Ectodermal cell (in vitro differentiated cells): ENCODE measurements at regions not wholly inside any gene's neighbourhood (a gene's known extent, or its start where the extent isn't known, plus 50 kb on each side); places are given as distances from the start of the nearest gene placed in this dataset.

ENCODE experiments used
- H3K27ac ChIP-seq: 2 replicates; pipeline ENCODE4 v1.7.0; 2013; ENCODE audit warnings: mild to moderate bottlenecking, low read depth, low read length; ENCODE audit not compliant: insufficient read depth, poor library complexity, severe bottlenecking
- H3K27me3 ChIP-seq: 2 replicates; pipeline ENCODE4 v1.7.0; 2013; ENCODE audit warnings: mild to moderate bottlenecking, low read length; ENCODE audit not compliant: insufficient read depth, control insufficient read depth, poor library complexity, severe bottlenecking
- H3K36me3 ChIP-seq: one replicate; pipeline ENCODE4 v1.7.0; 2013; ENCODE audit warnings: low read length; ENCODE audit not compliant: control insufficient read depth, insufficient read depth
- H3K4me1 ChIP-seq: one replicate; pipeline ENCODE4 v1.7.0; 2013; ENCODE audit warnings: low read length; ENCODE audit not compliant: control insufficient read depth, insufficient read depth
- H3K4me3 ChIP-seq: 2 replicates; pipeline ENCODE4 v1.7.0; 2013; ENCODE audit warnings: low read depth, low read length, control low read depth; ENCODE audit not compliant: insufficient read depth
- H3K9me3 ChIP-seq: 2 replicates; pipeline ENCODE4 v1.7.0; 2013; ENCODE audit warnings: mild to moderate bottlenecking, low read length, moderate library complexity; ENCODE audit not compliant: control insufficient read depth
- WGBS, 2 experiments: methylation state at CpG; one replicate each; pipeline ENCODE4 v1.1.7; 2013; ENCODE audit warnings: missing lambda C conversion rate in 2 of 2; 5-methylcytosine and 5-hydroxymethylcytosine counted together

DNA sequence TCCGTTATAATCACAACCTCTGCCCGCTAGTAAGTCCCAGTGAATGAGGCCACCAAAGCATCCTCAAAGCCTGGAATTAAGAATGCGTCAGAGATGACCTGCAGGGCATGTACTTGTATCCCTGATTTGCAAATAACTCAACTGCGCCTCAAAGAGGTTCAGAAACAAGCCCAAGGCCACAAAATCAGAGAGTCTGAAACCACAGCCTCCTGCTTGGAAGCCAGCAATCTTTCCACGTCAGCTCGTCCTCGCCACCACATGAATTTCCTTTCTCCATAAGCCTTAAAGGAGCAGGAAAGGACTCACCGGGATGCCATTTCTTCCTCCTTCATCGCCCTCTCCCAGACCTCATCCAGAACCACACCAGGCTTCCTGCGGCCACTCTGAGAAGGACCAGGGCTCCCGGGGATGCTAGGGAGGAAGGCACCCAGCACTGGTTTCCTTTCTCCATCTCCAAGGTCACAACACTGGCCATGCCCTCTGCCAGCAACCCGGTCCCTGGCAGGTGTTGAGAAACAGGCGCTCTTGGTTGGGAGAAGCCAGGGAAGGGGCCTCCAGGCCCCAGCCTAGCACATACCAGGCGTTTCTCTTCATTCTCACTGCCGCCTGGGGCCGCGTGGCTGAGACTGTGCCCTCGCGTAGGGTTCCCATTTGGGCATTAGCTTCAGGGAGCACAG, 191.2 kb upstream of the DIO3 start:
- peaks cover 34% of the 10 kb centered on the region for H3K4me1 ChIP-seq
- H3K4me3 ChIP-seq = no peak overlapping the region
- H3K36me3 ChIP-seq = no peaks in the 10 kb centered on the region
- no peaks in the 10 kb centered on the region for H3K27me3 ChIP-seq
- H3K9me3 ChIP-seq = no peaks in the 10 kb centered on the region
- H3K27ac ChIP-seq = no peak overlapping the region
- WGBS, 2 experiments = 92 to 95% methylated on average over 19 of the region's 19 CpGs

DNA sequence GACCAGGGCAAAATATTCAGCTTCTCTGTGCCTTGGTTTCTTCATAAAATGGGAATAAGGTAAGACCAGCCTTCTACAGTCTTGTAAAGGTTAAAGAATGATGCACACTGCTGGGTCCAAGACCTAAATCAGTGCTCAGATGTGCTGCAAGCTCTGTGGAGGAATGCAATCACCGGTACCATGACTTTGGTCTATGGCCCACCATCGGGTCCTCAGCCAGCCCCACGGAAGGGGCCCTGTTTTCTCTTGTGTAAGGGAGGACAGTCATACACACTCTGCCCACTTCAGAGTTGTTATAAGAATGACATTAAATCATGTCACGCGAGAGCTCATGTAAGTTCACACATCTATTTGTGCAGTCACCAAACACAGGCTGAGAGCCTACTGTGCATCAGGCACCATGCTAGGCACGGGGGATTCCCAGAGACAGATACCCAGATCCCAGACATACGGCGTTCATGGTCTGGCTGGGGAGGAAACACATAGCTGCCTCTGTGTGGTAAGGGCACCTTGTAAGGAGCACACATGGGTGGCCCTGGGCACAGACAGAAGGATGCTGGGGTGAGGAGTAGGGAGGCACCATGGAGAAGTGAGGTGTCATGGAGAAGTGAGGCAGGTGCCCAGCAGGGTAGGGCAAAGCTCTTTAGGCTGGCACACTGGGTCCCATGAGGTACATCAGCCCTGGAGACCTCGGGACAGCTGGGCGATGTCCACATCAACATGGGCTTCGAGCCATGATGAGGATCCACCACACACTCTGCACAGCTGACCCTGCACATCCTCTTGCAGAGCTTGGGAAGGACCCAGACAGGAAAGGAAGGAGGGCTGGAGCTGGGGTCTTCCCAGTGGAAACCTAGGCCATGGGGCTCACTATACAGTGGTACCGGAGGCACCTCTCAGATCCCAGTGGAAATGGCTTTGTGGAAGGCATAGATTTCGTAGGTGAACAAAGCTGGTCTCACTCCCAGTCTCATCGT, 190.4 kb upstream of the DIO3 start:
- 96 to 97% methylated on average over 14 of the region's 14 CpGs for WGBS, 2 experiments
- Histone ChIP-seq H3K27me3 (no peaks in the 10 kb centered on the region), H3K4me1 (peaks cover 26% of the 10 kb centered on the region), H3K4me3 (no peak overlapping the region), H3K9me3 (no peaks in the 10 kb centered on the region), H3K36me3 (no peaks in the 10 kb centered on the region), H3K27ac (no peak overlapping the region)

GRCh38 chr14:101371799-101372793, 189.2 kb upstream of the DIO3 start:
- Histone ChIP-seq H3K4me1 (peaks cover 16% of the 10 kb centered on the region), H3K27ac (no peak overlapping the region), H3K27me3 (no peaks in the 10 kb centered on the region), H3K4me3 (no peak overlapping the region), H3K36me3 (no peaks in the 10 kb centered on the region), H3K9me3 (no peaks in the 10 kb centered on the region)
- WGBS, 2 experiments = 93 to 94% methylated on average over 18 of the region's 18 CpGs

DNA sequence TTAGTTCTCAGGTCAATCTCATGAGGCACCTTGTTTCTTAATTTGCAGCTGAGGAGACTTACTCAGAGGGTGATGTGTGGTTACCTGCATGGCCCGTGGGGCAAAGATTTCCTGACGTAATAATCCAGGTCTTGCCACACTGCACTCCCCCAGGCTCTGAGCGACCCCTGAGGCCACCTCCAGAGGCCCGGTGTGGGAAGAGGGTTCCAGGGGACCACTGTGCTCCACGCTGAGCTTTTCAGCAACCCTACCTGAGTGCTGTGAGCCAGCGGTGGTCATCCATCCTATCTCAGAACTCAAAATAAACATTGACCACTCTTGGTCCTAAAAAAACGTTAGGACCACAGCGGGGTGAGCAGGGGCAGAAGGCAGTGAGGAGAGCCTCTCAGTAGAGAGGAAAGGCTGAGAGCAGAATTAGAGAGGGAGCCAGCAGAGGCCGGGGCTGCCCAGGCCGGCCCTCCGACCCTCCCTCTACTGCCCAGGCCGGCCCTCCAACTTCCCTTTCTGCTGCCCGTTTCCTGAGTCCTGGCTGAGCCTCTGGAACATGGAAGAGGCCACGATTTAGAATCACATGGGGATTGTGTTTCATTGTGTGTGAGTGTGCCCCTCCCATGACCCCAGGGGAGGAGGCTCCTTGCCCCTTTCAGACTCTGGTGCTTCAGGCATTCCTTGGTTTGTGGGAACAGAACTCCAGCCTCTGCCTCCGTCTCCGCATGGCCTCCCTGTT, 188.2 kb upstream of the DIO3 start:
- Histone ChIP-seq H3K27me3 (no peaks in the 10 kb centered on the region), H3K36me3 (no peaks in the 10 kb centered on the region), H3K4me1 (peaks cover 8% of the 10 kb centered on the region), H3K9me3 (no peaks in the 10 kb centered on the region), H3K27ac (no peak overlapping the region), H3K4me3 (no peak overlapping the region)
- whole genome bisulfite sequencing, 2 experiments = 82 to 86% methylated on average over 16 of the region's 16 CpGs

GRCh38 chr14:101373690-101374295, 187.5 kb upstream of the DIO3 start:
- Histone ChIP-seq H3K4me3 (no peak overlapping the region), H3K36me3 (no peaks in the 10 kb centered on the region)
- 92 to 93% methylated on average over 22 of the region's 22 CpGs for WGBS, 2 experiments

DNA sequence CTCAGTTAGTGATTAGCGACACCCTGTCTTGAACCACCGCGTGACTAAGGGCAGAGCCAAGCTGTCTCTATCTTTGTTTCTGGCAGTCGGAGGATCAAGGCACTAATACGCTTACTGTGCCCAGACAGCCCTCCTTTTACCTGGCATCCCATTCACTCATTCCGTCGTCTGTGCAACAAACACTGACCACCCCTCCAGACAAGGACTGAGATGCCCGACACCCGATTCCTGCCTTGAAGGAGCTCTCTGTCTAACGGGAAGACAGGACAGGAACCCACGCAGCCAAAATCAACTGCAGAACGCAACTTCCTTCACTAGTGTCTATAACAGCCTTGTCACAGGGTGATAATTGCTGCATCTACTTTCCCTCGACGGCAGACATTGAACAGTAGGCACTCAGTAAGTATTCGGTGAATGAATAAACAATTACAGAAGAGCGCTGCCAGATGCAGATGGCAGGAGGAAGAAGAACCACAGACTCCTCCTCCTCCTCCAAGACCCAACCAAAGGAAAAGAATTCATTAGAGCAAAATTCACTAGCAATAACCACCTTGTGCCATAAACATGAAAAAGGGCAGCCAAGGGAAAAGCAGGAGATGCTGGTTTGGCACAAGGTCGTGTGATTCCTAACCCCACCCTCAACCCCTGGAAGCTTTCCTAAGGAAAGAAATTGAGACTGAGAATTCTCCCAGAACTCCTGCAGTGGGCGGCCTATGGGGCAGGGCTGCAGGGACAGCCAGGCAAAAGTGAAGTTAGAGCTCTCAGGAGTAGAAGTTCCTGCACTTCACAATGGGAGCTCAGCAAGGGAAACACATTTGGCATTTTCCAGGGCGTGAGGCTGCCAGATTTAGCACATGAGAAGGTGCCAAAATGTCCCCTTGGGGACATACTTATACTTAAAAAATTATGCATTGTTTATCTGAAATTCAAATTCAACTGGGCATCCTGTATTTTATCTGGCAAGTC, 186.6 kb upstream of the DIO3 start:
- Histone ChIP-seq H3K9me3 (no peaks in the 10 kb centered on the region), H3K36me3 (no peaks in the 10 kb centered on the region), H3K27me3 (no peaks in the 10 kb centered on the region), H3K27ac (no peak overlapping the region), H3K4me1 (peaks cover 8% of the 10 kb centered on the region), H3K4me3 (no peak overlapping the region)
- WGBS, 2 experiments = 92% methylated on average over 19 of the region's 19 CpGs

More at GRCh38 chr14:101373690-101374295, 187.5 kb upstream of the DIO3 start:
- Histone ChIP-seq H3K4me1 (peaks cover 8% of the 10 kb centered on the region), H3K27ac (no peak overlapping the region), H3K27me3 (no peaks in the 10 kb centered on the region), H3K9me3 (no peaks in the 10 kb centered on the region)

- H3K4me3 ChIP-seq = no peak overlapping the region
- no peaks in the 10 kb centered on the region for H3K27me3 ChIP-seq
- WGBS, 2 experiments = 84 to 88% methylated on average over 5 of the region's 5 CpGs
- no peak overlapping the region for H3K27ac ChIP-seq
- peaks cover 8% of the 10 kb centered on the region for H3K4me1 ChIP-seq
- no peaks in the 10 kb centered on the region for H3K9me3 ChIP-seq
- H3K36me3 ChIP-seq = no peaks in the 10 kb centered on the region
These were observed 184.2 kb upstream of the DIO3 start for GRCh38 chr14:101377069-101377468.

GRCh38 chr14:101379842-101380241, 181.5 kb upstream of the DIO3 start:
- no peaks in the 10 kb centered on the region for H3K27me3 ChIP-seq
- no peak overlapping the region for H3K4me3 ChIP-seq
- H3K4me1 ChIP-seq = no peaks in the 10 kb centered on the region
- WGBS, 2 experiments = 88 to 89% methylated on average over 1 to 2 of the region's 2 CpGs
- H3K27ac ChIP-seq = no peak overlapping the region
- no peaks in the 10 kb centered on the region for H3K9me3 ChIP-seq
- no peaks in the 10 kb centered on the region for H3K36me3 ChIP-seq
